ENCODE measurements at regions not wholly inside any gene's neighbourhood (a gene's known extent, or its start where the extent isn't known, plus 50 kb on each side); places are given as distances from the start of the nearest gene placed in this dataset.
A peak's percentile ranks its signal among the peaks of the same experiment; 100 is the strongest.

GRCh38 chr13:106628936-106629659 is 61.2 kb upstream of the ARGLU1 start:
- DNase-seq: no peak

- no peak for DNase-seq
These were observed 58.5 kb upstream of the ARGLU1 start for GRCh38 chr13:106626473-106626872.

- no peak for DNase-seq
These were observed 57.6 kb upstream of the ARGLU1 start for GRCh38 chr13:106625578-106625977.

- DNase-seq: no peak
These were observed 56.0 kb upstream of the ARGLU1 start for GRCh38 chr13:106623799-106624460.

- DNase-seq: no peak
These were observed 53.9 kb upstream of the ARGLU1 start for GRCh38 chr13:106621833-106622232.

- peak in 2 of 6 experiments; percentile 38 to 50 for DNase-seq
These were observed 52.0 kb upstream of the ARGLU1 start for GRCh38 chr13:106619688-106620555.

Measured in stimulated activated naive CD4-positive, alpha-beta T cell (primary cell).